MCF 10A (cell line): ENCODE measurements at regions not wholly inside any gene's neighbourhood (a gene's known extent, or its start where the extent isn't known, plus 50 kb on each side); places are given as distances from the start of the nearest gene placed in this dataset.
"Not testable (repeated sequence)": the region's sequence is repeated elsewhere in the genome, so short reads cannot be mapped to it uniquely, and the experiment has no call there.

ENCODE experiments used
- BruUV-seq: library from RNA; stranded (reverse); fragments of 400-500 nt; replicated peaks from 2 replicates; lab custom pipeline; 2021; lab: Mats Ljungman, UMichigan
- CTCF ChIA-PET: fragments of 300-600 bp; sonication (Branson Sonifier 250); formaldehyde crosslinking; extraction: SDS; loops from one replicate; lab custom pipeline; 2021; ENCODE audit warnings: antibody characterized with exemption, inconsistent platforms; lab: Yijun Ruan, JAX
- POLR2A ChIA-PET: fragments of 300-600, 350-650 bp; sonication (Branson Sonifier 250); formaldehyde crosslinking; extraction: SDS; loops from one replicate; lab custom pipeline; 2020; ENCODE audit warnings: antibody characterized with exemption, inconsistent platforms; lab: Yijun Ruan, JAX
- DNase-seq: peaks from one replicate; pipeline ENCODE4 v3.0.0-alpha.2; 2018; ENCODE audit not compliant: unreplicated experiment
- H3K27ac Mint-ChIP-seq: one replicate; pipeline ENCODE4 v1.8.0; 2022; ENCODE audit warnings: mild to moderate bottlenecking, low read depth, mixed read lengths; ENCODE audit not compliant: unreplicated experiment
- H3K27me3 Mint-ChIP-seq: one replicate; pipeline ENCODE4 v1.8.0; 2022; ENCODE audit warnings: mixed read lengths; ENCODE audit not compliant: insufficient read depth, unreplicated experiment
- H3K36me3 Mint-ChIP-seq: one replicate; pipeline ENCODE4 v1.8.0; 2022; ENCODE audit warnings: mild to moderate bottlenecking, moderate library complexity, mixed read lengths; ENCODE audit not compliant: insufficient read depth, unreplicated experiment
- H3K4me1 Mint-ChIP-seq: one replicate; pipeline ENCODE4 v1.8.0; 2022; ENCODE audit warnings: mixed read lengths; ENCODE audit not compliant: insufficient read depth, unreplicated experiment
- H3K4me3 Mint-ChIP-seq: one replicate; pipeline ENCODE4 v1.8.0; 2022; ENCODE audit warnings: mild to moderate bottlenecking, moderate library complexity, mixed read lengths; ENCODE audit not compliant: unreplicated experiment
- H3K9me3 Mint-ChIP-seq: one replicate; pipeline ENCODE4 v1.8.0; 2022; ENCODE audit warnings: mixed read lengths; ENCODE audit not compliant: unreplicated experiment
- intact Hi-C: fragments of 100-400 bp; cut with micrococcal nuclease; formaldehyde crosslinking; loops from 2 replicates; pipeline ENCODE4 v1.14.1; 2022

DNA sequence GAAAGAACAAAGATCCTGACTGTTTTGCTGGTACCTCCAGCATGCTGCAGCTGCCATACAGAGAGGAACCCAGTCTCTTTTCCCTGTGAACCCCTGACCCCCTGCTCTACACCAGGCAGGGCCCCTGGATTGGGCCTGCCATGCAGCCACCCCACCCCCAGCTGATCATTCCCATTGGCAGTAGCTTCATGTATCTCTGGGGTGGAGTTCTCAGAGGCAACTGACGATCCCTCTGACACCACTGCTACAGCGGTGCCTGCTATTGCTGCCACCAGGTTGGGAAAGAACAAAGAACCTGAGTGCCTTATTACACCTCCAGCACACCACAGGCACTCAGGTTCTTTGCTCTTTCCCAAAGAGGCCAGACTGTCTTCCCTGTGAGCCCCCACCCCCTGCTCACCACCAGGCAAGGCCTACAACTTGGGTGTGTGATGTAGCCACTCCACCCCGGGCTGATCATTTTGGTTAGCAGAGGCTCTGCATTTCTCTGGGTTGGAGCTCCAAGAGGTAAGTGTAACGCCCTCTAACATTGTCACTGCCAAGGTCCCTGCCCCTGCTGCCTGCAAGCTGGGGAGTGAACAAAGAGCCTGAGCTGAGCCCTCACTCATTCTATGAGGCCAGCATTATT lies 252.4 kb downstream of the SPATA31A6 start:
- H3K4me3 Mint-ChIP-seq, CTCF ChIA-PET, H3K4me1 Mint-ChIP-seq, BruUV-seq, POLR2A ChIA-PET, DNase-seq, H3K27me3 Mint-ChIP-seq, H3K27ac Mint-ChIP-seq, intact Hi-C loops, H3K9me3 Mint-ChIP-seq, H3K36me3 Mint-ChIP-seq: not testable (repeated sequence)

DNA sequence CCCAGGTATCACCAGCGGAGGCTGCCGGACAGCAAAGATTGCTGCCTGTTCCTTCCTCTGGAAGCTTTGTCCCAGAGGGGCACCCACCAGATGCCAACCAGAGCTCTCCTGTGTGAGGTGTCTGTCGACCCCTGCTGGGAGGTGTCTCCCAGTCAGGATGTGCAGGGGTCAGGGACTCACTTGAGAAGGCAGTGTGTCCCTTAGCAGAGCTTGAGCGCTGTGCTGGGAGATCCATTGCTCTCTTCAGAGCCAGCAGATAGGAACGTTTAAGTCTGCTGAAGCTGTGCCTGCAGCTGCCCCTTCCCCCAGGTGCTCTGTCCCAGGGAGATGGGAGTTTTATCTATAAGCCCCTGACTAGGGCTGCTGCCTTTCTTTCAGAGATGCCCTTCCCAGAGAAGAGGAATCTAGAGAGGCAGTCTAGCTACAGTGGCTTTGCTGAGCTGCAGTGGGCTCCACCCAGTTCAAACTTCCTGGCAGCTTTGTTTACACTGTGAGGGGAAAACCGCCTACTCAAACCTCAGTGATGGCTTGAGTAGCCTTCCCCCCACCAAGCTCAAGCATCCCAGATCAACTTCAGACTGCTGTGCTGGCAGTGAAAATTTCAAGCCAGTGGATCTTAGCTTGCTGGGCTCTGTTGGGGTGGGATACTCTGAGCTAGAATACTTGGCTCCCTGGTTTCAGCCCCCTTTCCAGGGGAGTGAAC lies 253.7 kb downstream of the SPATA31A6 start:
- H3K36me3 Mint-ChIP-seq, H3K9me3 Mint-ChIP-seq, H3K27me3 Mint-ChIP-seq, H3K27ac Mint-ChIP-seq, H3K4me3 Mint-ChIP-seq, H3K4me1 Mint-ChIP-seq, BruUV-seq, CTCF ChIA-PET, DNase-seq, intact Hi-C loops, POLR2A ChIA-PET: not testable (repeated sequence)

DNA sequence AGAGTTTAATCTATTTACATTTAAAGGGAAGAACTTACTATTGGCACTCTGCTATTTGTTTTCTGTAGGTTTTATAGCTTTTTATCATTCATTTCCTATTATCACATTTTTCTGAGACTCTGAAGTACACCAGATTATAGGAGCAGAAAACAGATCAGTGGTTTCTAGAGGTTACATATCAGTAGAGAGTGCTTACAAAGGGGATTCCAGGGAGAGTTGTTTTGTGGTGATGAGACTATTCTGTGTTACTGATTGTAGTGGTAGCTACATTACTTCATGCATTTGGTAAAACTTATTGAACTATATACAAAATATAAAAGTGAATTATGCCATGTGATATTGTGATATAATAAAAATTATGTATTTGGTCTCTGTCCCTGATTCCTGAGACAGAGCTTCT lies 259.2 kb downstream of the SPATA31A6 start:
- H3K4me3 Mint-ChIP-seq, H3K36me3 Mint-ChIP-seq, DNase-seq, H3K9me3 Mint-ChIP-seq, H3K27me3 Mint-ChIP-seq, H3K27ac Mint-ChIP-seq, H3K4me1 Mint-ChIP-seq, CTCF ChIA-PET, BruUV-seq, POLR2A ChIA-PET, intact Hi-C loops: not testable (repeated sequence)

DNA sequence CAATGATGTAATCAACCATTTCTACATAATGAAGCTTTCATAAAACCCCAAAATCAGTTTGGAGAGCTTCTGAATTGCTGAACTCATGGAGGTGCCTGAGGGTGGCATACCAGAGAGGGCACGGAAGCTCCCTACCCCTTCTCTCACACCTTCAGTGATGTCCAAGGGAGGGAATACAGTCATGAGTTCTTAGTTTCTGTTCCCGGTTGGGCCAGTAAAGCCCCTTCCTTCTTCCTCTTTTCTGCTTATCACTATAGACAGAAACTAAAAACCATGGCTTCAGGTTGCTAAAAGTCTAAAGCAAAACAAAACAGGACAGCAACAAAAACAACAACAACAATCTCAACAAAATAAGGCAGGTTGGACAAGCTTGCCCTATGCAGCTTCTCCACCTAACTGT lies 260.0 kb downstream of the SPATA31A6 start:
- DNase-seq, H3K9me3 Mint-ChIP-seq, H3K27me3 Mint-ChIP-seq, POLR2A ChIA-PET, intact Hi-C loops, BruUV-seq, H3K4me1 Mint-ChIP-seq, CTCF ChIA-PET, H3K4me3 Mint-ChIP-seq, H3K36me3 Mint-ChIP-seq, H3K27ac Mint-ChIP-seq: not testable (repeated sequence)

DNA sequence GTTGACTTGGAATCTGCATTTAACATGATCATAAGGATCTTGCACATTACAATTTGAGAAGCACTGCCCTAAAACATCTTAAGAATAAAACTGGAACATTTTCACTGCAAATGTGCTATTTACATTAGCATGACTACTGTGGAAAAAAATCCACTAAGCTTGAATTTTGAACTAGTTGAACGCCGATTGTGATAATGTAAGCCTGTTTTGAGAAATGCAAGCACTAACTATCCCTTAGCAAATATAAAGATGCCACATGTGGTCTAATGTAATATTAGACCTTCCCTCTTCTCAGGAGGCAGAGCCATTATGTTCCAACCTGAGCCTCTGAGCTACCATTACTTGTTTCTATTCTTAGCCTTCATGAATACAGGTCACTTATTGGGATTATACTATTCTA lies 278.0 kb downstream of the SPATA31A6 start:
- BruUV-seq, CTCF ChIA-PET, H3K27me3 Mint-ChIP-seq, H3K9me3 Mint-ChIP-seq, H3K27ac Mint-ChIP-seq, POLR2A ChIA-PET, H3K4me3 Mint-ChIP-seq, H3K4me1 Mint-ChIP-seq, H3K36me3 Mint-ChIP-seq, intact Hi-C loops, DNase-seq: not testable (repeated sequence)

DNA sequence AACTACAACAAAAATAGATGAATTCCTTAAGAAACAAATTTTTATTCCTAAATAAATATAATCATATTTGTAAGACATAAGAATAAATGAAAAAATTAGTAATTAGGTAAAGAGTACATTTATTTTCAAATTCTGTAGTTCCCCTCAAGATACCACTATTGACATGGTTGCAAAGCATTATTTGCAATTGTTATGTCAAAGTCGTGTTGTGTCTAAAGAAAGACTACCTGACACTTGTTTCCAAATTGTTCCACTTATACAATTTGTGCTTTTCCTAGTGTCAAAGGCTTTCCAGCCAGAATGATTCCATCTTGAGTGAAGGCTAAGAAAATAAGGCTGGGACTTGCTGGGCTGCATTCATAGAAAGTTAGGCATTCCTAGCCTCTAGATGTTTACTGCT lies 278.4 kb downstream of the SPATA31A6 start:
- CTCF ChIA-PET, DNase-seq, POLR2A ChIA-PET, H3K27ac Mint-ChIP-seq, BruUV-seq, H3K4me1 Mint-ChIP-seq, H3K9me3 Mint-ChIP-seq, H3K36me3 Mint-ChIP-seq, H3K4me3 Mint-ChIP-seq, intact Hi-C loops, H3K27me3 Mint-ChIP-seq: not testable (repeated sequence)

DNA sequence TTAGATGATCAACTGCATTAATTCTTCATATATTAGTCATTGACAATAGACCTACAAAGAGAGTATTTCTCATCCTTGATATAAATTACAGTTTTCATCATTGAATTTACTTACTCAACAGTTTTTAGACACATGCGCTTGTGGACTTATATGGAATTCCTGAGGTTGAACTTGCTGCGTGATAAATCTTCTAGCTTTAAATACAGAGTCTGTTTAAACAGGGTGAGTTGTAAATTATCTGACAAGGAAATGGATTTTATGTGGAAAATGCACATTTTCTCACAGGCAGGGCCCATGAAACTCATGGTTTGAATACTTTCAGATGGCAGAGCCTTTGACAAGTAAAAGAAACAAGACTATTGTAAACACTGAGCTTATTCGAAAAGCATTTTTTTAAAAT lies 280.5 kb downstream of the SPATA31A6 start:
- intact Hi-C loops, H3K36me3 Mint-ChIP-seq, CTCF ChIA-PET, H3K4me1 Mint-ChIP-seq, H3K9me3 Mint-ChIP-seq, DNase-seq, BruUV-seq, H3K4me3 Mint-ChIP-seq, H3K27ac Mint-ChIP-seq, H3K27me3 Mint-ChIP-seq, POLR2A ChIA-PET: not testable (repeated sequence)
